ENCODE measurements at regions not wholly inside any gene's neighbourhood (a gene's known extent, or its start where the extent isn't known, plus 50 kb on each side); places are given as distances from the start of the nearest gene placed in this dataset.

GRCh38 chr1:4937876-4938534, 283.6 kb downstream of the AJAP1 start:
- no peak for ATAC-seq

GRCh38 chr1:4935807-4936206, 281.4 kb downstream of the AJAP1 start:
- no peak for ATAC-seq

GRCh38 chr1:4933232-4933631, 278.8 kb downstream of the AJAP1 start:
- no peak for ATAC-seq

GRCh38 chr1:4932311-4933030, 278.1 kb downstream of the AJAP1 start:
- ATAC-seq = no peak

GRCh38 chr1:4931486-4931885, 277.1 kb downstream of the AJAP1 start:
- peak; percentile 20 for ATAC-seq

- ATAC-seq = no peak
Observed at GRCh38 chr1:4928186-4928585, 273.8 kb downstream of the AJAP1 start.

GRCh38 chr1:4924356-4924755, 269.9 kb downstream of the AJAP1 start:
- no peak for ATAC-seq

GRCh38 chr1:4916610-4917009, 262.2 kb downstream of the AJAP1 start:
- ATAC-seq = no peak

- no peak for ATAC-seq
Observed at GRCh38 chr1:4915154-4915553, 260.7 kb downstream of the AJAP1 start.

- ATAC-seq = no peak
Observed at GRCh38 chr1:4908486-4908885, 254.1 kb downstream of the AJAP1 start.

- ATAC-seq = no peak
Observed at GRCh38 chr1:4894566-4894965, 240.2 kb downstream of the AJAP1 start.

GRCh38 chr1:4880626-4881025, 226.2 kb downstream of the AJAP1 start:
- no peak for ATAC-seq

- ATAC-seq = no peak
Observed at GRCh38 chr1:4877426-4877825, 223.0 kb downstream of the AJAP1 start.

- ATAC-seq = no peak
Observed at GRCh38 chr1:4871373-4871772, 217.0 kb downstream of the AJAP1 start.

GRCh38 chr1:4868521-4868920, 214.1 kb downstream of the AJAP1 start:
- ATAC-seq = no peak

- ATAC-seq = peak; percentile 33
Observed at GRCh38 chr1:4856396-4856795, 202.0 kb downstream of the AJAP1 start.

GRCh38 chr1:4854367-4854766, 200.0 kb downstream of the AJAP1 start:
- ATAC-seq = no peak

GRCh38 chr1:4853904-4854303, 199.5 kb downstream of the AJAP1 start:
- no peak for ATAC-seq

GRCh38 chr1:4851385-4852065, 197.1 kb downstream of the AJAP1 start:
- no peak for ATAC-seq

GRCh38 chr1:4848431-4848830, 194.0 kb downstream of the AJAP1 start:
- no peak for ATAC-seq

GRCh38 chr1:4847711-4848110, 193.3 kb downstream of the AJAP1 start:
- no peak for ATAC-seq

Measured in esophagus mucosa (tissue), 1 donor.